Panc1 (cell line): ENCODE measurements at regions not wholly inside any gene's neighbourhood (a gene's known extent, or its start where the extent isn't known, plus 50 kb on each side); places are given as distances from the start of the nearest gene placed in this dataset.

Experiments used
- POLR2AphosphoS5 ChIP-seq: IDR thresholded peaks from 2 replicates; pipeline ENCODE4 v1.6.1; 2012; ENCODE audit warnings: mild to moderate bottlenecking, low read depth, low read length, moderate library complexity
- TCF7L2 ChIP-seq: IDR thresholded peaks from 2 replicates; pipeline ENCODE4 v1.6.1; 2011; ENCODE audit warnings: mild to moderate bottlenecking, low read depth, low read length, inconsistent platforms
- TF ChIP-seq, protein P1 (sequence below): fragments of 450-650 bp; IDR thresholded peaks from 2 replicates; pipeline ENCODE4 v1.5.1; 2017; ENCODE audit warnings: mild to moderate bottlenecking
- TF ChIP-seq, protein P2 (sequence below), 2 experiments: IDR thresholded peaks; 2 replicates each; pipeline ENCODE4 v1.6.1; 2011 to 2012; ENCODE audit warnings: low read depth in 2 of 2, control low read depth in 1 of 2, low read length in 1 of 2, mild to moderate bottlenecking in 1 of 2, moderate library complexity in 1 of 2; ENCODE audit not compliant: insufficient read depth in 1 of 2

DNA sequence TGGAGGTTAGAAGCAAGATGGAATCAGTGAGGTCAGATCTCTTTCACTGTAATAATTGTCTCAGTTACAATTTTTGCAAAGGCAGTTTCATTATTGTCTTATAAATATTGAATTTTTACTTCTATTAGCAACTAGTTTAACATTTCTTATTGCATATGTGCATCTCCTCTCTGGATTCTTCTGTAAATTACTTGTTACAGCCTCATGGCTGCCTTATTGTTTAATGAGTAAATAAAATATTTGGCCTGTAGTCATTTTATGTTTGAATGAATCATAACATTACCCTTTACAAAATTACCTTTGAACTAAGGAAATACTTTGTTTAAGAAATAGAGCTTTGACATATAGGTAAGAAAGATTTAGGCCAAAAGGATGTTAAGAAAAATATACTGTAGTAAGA lies 212.4 kb downstream of the SLITRK6 start:
- TF ChIP-seq, protein P1, sequence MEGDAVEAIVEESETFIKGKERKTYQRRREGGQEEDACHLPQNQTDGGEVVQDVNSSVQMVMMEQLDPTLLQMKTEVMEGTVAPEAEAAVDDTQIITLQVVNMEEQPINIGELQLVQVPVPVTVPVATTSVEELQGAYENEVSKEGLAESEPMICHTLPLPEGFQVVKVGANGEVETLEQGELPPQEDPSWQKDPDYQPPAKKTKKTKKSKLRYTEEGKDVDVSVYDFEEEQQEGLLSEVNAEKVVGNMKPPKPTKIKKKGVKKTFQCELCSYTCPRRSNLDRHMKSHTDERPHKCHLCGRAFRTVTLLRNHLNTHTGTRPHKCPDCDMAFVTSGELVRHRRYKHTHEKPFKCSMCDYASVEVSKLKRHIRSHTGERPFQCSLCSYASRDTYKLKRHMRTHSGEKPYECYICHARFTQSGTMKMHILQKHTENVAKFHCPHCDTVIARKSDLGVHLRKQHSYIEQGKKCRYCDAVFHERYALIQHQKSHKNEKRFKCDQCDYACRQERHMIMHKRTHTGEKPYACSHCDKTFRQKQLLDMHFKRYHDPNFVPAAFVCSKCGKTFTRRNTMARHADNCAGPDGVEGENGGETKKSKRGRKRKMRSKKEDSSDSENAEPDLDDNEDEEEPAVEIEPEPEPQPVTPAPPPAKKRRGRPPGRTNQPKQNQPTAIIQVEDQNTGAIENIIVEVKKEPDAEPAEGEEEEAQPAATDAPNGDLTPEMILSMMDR = no peak
- TF ChIP-seq, protein P2, sequence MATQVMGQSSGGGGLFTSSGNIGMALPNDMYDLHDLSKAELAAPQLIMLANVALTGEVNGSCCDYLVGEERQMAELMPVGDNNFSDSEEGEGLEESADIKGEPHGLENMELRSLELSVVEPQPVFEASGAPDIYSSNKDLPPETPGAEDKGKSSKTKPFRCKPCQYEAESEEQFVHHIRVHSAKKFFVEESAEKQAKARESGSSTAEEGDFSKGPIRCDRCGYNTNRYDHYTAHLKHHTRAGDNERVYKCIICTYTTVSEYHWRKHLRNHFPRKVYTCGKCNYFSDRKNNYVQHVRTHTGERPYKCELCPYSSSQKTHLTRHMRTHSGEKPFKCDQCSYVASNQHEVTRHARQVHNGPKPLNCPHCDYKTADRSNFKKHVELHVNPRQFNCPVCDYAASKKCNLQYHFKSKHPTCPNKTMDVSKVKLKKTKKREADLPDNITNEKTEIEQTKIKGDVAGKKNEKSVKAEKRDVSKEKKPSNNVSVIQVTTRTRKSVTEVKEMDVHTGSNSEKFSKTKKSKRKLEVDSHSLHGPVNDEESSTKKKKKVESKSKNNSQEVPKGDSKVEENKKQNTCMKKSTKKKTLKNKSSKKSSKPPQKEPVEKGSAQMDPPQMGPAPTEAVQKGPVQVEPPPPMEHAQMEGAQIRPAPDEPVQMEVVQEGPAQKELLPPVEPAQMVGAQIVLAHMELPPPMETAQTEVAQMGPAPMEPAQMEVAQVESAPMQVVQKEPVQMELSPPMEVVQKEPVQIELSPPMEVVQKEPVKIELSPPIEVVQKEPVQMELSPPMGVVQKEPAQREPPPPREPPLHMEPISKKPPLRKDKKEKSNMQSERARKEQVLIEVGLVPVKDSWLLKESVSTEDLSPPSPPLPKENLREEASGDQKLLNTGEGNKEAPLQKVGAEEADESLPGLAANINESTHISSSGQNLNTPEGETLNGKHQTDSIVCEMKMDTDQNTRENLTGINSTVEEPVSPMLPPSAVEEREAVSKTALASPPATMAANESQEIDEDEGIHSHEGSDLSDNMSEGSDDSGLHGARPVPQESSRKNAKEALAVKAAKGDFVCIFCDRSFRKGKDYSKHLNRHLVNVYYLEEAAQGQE (IDR thresholded peaks at IDR 0.05; ENCODE audit: insufficient read depth in 1 of 2, low read depth in 2 of 2, low read length in 1 of 2) = no peak
- TF ChIP-seq POLR2AphosphoS5 (no peak), TCF7L2 (no peak)
